ENCODE measurements at regions not wholly inside any gene's neighbourhood (a gene's known extent, or its start where the extent isn't known, plus 50 kb on each side); places are given as distances from the start of the nearest gene placed in this dataset.

- no peaks in the 10 kb centered on the region for H3K27me3 ChIP-seq (ENCODE audit: control insufficient read depth, insufficient read depth, low read length)
- H3K36me3 ChIP-seq (ENCODE audit: control insufficient read depth, insufficient read depth, low read length) = no peaks in the 10 kb centered on the region
- FAIRE-seq (no peak), DNase-seq (ENCODE audit: low read depth) (no peak)
- no peak for TF ChIP-seq CTCF (IDR thresholded peaks at IDR 0.05; ENCODE audit: insufficient read depth, low read length, severe bottlenecking)
- H3K4me3 ChIP-seq (ENCODE audit: low read depth, low read length) = no peak overlapping the region
Observed at GRCh38 chr16:65406116-65406515, 284.3 kb upstream of the CDH11 start.

- no peak overlapping the region for H3K4me3 ChIP-seq (ENCODE audit: low read depth, low read length)
- no peak for TF ChIP-seq CTCF (IDR thresholded peaks at IDR 0.05; ENCODE audit: insufficient read depth, low read length, severe bottlenecking)
- DNase-seq (ENCODE audit: low read depth) = no peak
- H3K36me3 ChIP-seq (ENCODE audit: control insufficient read depth, insufficient read depth, low read length) = no peaks in the 10 kb centered on the region
- FAIRE-seq = no peak
- no peaks in the 10 kb centered on the region for H3K27me3 ChIP-seq (ENCODE audit: control insufficient read depth, insufficient read depth, low read length)
Observed at GRCh38 chr16:65394281-65394680, 272.4 kb upstream of the CDH11 start.

- H3K27me3 ChIP-seq (ENCODE audit: control insufficient read depth, insufficient read depth, low read length) = no peaks in the 10 kb centered on the region
- TF ChIP-seq CTCF (IDR thresholded peaks at IDR 0.05; ENCODE audit: insufficient read depth, low read length, severe bottlenecking) = no peak
- no peaks in the 10 kb centered on the region for H3K36me3 ChIP-seq (ENCODE audit: control insufficient read depth, insufficient read depth, low read length)
- no peak overlapping the region for H3K4me3 ChIP-seq (ENCODE audit: low read depth, low read length)
- DNase-seq (ENCODE audit: low read depth) = peak; percentile 70
- no peak for FAIRE-seq
Observed at GRCh38 chr16:65392806-65393565, 271.1 kb upstream of the CDH11 start.

GRCh38 chr16:65388592-65388991 is 266.7 kb upstream of the CDH11 start:
- DNase-seq (ENCODE audit: low read depth) (no peak), FAIRE-seq (no peak)
- TF ChIP-seq CTCF (IDR thresholded peaks at IDR 0.05; ENCODE audit: insufficient read depth, low read length, severe bottlenecking) = no peak
- Histone ChIP-seq H3K27me3 (ENCODE audit: control insufficient read depth, insufficient read depth, low read length) (no peaks in the 10 kb centered on the region), H3K36me3 (ENCODE audit: control insufficient read depth, insufficient read depth, low read length) (no peaks in the 10 kb centered on the region), H3K4me3 (ENCODE audit: low read depth, low read length) (no peak overlapping the region)

GRCh38 chr16:65386672-65387071 is 264.8 kb upstream of the CDH11 start:
- DNase-seq (ENCODE audit: low read depth) (no peak), FAIRE-seq (no peak)
- no peaks in the 10 kb centered on the region for H3K36me3 ChIP-seq (ENCODE audit: control insufficient read depth, insufficient read depth, low read length)
- H3K4me3 ChIP-seq (ENCODE audit: low read depth, low read length) = no peak overlapping the region
- no peaks in the 10 kb centered on the region for H3K27me3 ChIP-seq (ENCODE audit: control insufficient read depth, insufficient read depth, low read length)
- no peak for TF ChIP-seq CTCF (IDR thresholded peaks at IDR 0.05; ENCODE audit: insufficient read depth, low read length, severe bottlenecking)

GRCh38 chr16:65384441-65384840 is 262.6 kb upstream of the CDH11 start:
- no peak for TF ChIP-seq CTCF (IDR thresholded peaks at IDR 0.05; ENCODE audit: insufficient read depth, low read length, severe bottlenecking)
- DNase-seq (ENCODE audit: low read depth) (no peak), FAIRE-seq (no peak)
- Histone ChIP-seq H3K4me3 (ENCODE audit: low read depth, low read length) (no peak overlapping the region), H3K27me3 (ENCODE audit: control insufficient read depth, insufficient read depth, low read length) (no peaks in the 10 kb centered on the region), H3K36me3 (ENCODE audit: control insufficient read depth, insufficient read depth, low read length) (no peaks in the 10 kb centered on the region)

All from bronchial epithelial cell (primary cell).